ENCODE measurements at regions not wholly inside any gene's neighbourhood (a gene's known extent, or its start where the extent isn't known, plus 50 kb on each side); places are given as distances from the start of the nearest gene placed in this dataset.

DNA sequence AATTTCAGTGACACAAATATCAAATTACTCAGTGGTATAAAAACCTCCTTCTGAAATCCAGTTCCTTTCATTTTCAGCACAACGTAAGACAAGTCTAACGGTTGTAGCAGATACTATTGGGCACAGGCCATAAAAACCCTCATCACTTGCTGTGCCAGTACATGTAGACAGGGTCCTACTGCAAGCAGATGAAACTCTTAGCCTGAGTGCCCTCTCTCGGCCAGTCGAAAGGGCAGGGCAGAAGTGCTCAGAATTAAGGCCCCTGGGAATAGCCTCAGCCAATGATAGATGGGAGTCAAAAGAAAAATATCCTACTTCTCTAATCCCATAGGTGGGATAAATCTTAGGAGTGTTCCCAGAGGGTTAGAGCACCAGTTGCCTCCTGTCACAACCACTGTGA is 168.5 kb upstream of the FER start:
- TF ChIP-seq, protein P1, sequence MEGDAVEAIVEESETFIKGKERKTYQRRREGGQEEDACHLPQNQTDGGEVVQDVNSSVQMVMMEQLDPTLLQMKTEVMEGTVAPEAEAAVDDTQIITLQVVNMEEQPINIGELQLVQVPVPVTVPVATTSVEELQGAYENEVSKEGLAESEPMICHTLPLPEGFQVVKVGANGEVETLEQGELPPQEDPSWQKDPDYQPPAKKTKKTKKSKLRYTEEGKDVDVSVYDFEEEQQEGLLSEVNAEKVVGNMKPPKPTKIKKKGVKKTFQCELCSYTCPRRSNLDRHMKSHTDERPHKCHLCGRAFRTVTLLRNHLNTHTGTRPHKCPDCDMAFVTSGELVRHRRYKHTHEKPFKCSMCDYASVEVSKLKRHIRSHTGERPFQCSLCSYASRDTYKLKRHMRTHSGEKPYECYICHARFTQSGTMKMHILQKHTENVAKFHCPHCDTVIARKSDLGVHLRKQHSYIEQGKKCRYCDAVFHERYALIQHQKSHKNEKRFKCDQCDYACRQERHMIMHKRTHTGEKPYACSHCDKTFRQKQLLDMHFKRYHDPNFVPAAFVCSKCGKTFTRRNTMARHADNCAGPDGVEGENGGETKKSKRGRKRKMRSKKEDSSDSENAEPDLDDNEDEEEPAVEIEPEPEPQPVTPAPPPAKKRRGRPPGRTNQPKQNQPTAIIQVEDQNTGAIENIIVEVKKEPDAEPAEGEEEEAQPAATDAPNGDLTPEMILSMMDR (IDR thresholded peaks at IDR 0.05) = no peak

DNA sequence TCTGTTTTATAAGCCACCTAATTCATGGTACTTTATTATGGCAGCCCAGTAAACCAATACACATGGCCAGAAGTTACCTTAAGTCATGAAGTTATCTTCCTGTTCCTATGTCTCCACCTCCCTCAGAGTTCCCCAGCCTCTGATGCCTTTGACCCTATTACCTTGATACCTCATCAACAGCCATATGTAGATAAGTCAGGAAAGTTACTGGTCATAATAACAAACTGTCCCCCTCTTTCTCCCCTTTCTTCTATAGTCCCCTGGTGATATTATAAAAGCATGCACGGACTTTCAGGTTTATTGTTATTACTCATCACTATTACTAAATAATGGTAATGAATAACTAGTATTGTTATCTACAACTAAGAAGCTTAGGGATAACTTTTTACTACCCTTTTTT is 168.9 kb upstream of the FER start:
- TF ChIP-seq, protein P1 (IDR thresholded peaks at IDR 0.05) = no peak

DNA sequence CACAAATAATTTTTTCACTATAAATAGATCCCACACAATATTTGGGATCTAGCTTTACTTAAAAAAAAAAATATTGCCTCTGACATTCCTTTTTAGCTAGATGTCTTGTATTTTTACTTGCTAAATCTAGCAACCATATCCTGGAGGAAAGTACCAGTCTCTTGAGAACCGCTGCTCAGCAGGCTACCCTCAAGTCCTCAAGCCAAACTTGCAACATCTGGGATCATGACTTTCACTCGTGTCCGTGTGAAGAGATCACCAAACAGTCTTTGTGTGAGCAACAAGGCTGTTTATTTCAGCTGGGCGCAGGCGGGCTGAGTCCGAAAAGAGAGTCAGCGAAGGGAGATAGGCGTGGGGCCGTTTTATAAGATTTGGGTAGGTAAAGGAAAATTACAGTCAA is 180.3 kb upstream of the FER start:
- TF ChIP-seq, protein P1 (IDR thresholded peaks at IDR 0.05) = no peak

DNA sequence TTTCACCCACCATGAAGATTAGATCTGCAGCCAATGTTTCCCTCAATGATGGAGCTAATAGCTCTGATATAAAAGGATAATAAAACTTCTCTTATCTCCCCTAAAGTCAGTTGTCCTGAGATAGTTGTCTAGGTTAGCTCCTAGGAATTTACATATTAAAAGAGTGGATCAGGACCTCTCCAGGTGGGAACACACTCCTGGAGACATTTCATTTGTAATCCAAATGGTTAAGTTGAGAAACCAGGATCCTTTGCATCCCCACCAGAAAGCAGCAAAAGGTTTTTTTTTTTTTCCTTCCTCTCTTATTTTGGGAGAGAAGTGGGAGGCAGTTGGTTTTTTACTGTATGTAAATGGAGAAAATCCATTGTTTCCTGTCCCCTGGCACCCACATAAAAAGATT is 182.5 kb upstream of the FBXL17 start:
- TF ChIP-seq, protein P1 (IDR thresholded peaks at IDR 0.05) = no peak

DNA sequence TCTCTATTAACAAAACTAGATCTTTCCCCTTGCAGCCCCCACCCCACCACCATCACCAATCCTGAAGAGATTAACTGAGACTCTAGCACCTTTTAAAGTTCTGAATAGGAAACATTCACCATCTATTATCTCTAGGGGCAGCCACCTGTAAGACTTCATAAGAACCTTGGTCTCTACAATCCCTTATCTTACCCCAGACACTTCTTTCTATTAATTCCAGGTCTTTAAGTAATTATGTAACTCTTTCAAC is 180.2 kb upstream of the FBXL17 start:
- TF ChIP-seq, protein P1 (IDR thresholded peaks at IDR 0.05) = no peak

DNA sequence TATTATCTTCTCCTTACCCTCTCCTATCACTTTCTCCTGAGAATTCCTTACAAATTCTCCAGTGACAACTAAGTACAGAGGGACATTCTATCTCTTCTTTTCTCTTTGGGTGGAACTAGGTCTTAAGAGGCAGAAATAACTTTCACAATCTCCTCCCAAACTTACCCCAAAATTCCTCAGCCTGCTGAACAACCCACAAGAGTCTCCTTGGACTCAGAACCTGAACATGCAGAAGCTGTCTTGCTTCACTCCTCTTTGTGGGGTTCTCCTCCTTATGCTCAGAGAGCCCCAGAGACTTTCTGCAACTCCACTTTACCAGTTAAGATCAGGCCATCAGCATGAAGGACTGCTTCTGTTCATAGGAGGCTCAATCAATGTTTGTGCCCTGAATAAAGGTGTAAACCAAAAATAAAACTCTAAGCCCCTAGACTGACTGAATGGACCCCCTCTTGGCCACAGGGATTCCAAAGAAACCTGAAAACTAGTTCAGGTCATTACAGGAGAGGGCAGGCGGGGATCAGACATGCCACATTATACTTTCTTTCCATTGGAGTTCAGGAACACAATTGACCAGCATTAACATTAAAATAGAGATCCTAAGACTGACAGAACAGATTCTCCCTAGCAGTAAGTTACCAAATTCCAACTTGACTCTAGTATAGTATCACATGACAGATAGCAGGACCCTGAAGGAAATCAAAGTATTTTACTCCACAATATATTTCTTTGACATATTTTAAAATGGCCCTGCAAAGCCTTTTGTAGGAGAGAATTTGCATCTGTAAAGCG is 179.7 kb upstream of the FBXL17 start:
- TF ChIP-seq, protein P1 (IDR thresholded peaks at IDR 0.05) = no peak

DNA sequence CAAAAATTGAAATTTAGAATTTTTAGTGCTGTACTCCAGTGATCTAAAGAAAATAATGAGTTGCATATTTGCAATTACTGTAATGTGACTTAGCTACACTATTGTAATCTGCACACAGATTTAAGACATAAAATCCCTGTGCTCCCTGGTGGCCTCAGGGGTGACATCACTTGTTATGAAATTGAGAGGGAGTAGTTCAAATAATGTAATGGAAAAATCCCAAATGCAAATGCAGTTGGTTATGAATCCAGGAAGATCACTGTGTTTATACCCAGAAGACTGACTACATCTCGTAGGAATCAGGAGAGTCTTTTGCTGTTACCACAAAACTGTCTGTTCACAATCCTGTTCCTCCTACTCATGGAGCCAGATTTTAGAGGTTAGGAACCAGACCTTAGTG is 178.7 kb upstream of the FBXL17 start:
- TF ChIP-seq, protein P1 (IDR thresholded peaks at IDR 0.05) = no peak

DNA sequence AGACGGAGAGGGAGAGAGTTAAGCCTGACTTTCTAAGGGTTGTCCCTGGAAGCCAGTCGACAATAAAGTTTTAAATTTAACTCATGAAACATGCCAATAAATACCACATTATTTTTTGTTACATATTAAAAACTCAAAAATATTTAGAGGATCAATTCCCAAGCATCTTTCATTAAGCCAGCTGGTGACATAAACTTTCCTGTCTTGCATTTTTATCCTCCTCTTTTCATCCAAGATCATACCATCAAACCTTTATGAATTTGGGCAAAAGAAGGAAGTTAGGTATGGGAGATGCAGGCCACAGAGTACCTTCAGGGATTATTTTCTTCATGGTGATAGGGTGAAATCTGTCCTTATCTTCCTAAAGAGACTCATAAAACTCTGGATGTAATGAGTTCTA is 178.3 kb upstream of the FBXL17 start:
- TF ChIP-seq, protein P1 (IDR thresholded peaks at IDR 0.05) = no peak

Measured in LNCAP (cell line).